BLaER1 (cell line): ENCODE measurements at regions not wholly inside any gene's neighbourhood (a gene's known extent, or its start where the extent isn't known, plus 50 kb on each side); places are given as distances from the start of the nearest gene placed in this dataset.
"Not testable (repeated sequence)": the region's sequence is repeated elsewhere in the genome, so short reads cannot be mapped to it uniquely, and the experiment has no call there.

Source experiments
- H3K27ac ChIP-seq: shearing (Covaris generic); formaldehyde crosslinking; 2 replicates; pipeline ENCODE4 v1.8.1; 2022
- H3K27me3 ChIP-seq: shearing (Covaris generic); formaldehyde crosslinking; 2 replicates; pipeline ENCODE4 v1.8.1; 2022
- H3K36me3 ChIP-seq: shearing (Covaris generic); formaldehyde crosslinking; 2 replicates; pipeline ENCODE4 v1.8.1; 2022
- H3K4me1 ChIP-seq: shearing (Covaris generic); formaldehyde crosslinking; 2 replicates; pipeline ENCODE4 v1.8.1; 2022
- H3K4me2 ChIP-seq: shearing (Covaris generic); formaldehyde crosslinking; 2 replicates; pipeline ENCODE4 v1.8.1; 2022
- H3K4me3 ChIP-seq: shearing (Covaris generic); formaldehyde crosslinking; 2 replicates; pipeline ENCODE4 v1.8.1; 2022
- H3K9ac ChIP-seq: shearing (Covaris generic); formaldehyde crosslinking; 2 replicates; pipeline ENCODE4 v1.8.1; 2022
- H3K9me3 ChIP-seq: shearing (Covaris generic); formaldehyde crosslinking; 2 replicates; pipeline ENCODE4 v1.8.1; 2022
- H4K20me1 ChIP-seq: shearing (Covaris generic); formaldehyde crosslinking; 2 replicates; pipeline ENCODE4 v1.8.1; 2022
- Cebpa-rat ChIP-seq: shearing (Covaris generic); IDR thresholded peaks from 2 replicates; pipeline ENCODE4 v1.8.1; 2022

DNA sequence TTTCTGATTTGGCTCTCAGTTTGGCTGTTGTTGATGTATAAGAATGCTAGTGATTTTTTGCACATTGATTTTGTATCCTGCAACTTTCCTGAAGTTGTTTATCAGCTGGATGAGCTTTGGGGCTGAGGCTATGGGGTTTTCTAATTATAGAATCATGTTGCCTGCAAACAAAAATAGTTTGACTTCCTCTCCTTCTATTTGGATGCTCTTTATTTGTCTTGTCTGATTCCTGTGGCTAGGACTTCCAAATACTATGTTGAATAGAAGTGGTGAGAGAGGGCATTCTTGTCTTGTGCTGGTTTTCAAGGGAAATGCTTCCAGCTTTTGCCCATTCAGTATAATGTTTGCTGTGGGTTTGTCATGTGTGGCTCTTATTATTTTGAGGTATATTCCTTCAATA, 734.7 kb upstream of the FAM241A start:
- Histone ChIP-seq H3K4me1 (no peaks in the 10 kb centered on the region), H3K27ac (no peak overlapping the region), H4K20me1 (no peaks in the 10 kb centered on the region), H3K27me3 (no peaks in the 10 kb centered on the region), H3K4me2 (no peak overlapping the region), H3K4me3 (no peak overlapping the region), H3K9ac (no peak overlapping the region), H3K9me3 (no peaks in the 10 kb centered on the region), H3K36me3 (no peaks in the 10 kb centered on the region)
- TF ChIP-seq Cebpa-rat, result no peak

DNA sequence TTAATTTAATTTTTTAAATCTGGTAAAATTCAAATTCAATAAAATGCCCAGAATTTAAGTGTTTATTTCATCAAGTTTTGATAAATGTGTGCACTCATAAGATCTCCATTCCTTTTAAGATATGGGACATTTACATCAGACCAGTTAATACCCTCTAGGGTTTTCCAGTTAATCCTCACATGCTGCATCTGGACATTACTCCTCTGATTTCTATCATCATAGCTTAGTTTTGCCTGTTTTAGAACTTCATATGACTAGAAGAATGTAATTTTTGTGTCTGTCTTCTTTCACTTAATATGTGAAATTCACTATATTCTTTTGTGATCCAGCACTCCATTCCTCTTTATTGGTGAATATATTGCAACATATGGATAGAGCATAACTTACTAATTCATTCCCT, 727.7 kb upstream of the FAM241A start:
- H3K4me2 ChIP-seq, result no peak overlapping the region
- no peaks in the 10 kb centered on the region for H3K36me3 ChIP-seq
- H3K9ac ChIP-seq, result no peak overlapping the region
- no peak overlapping the region for H3K27ac ChIP-seq
- H3K4me3 ChIP-seq, result no peak overlapping the region
- no peaks in the 10 kb centered on the region for H3K4me1 ChIP-seq
- no peaks in the 10 kb centered on the region for H3K9me3 ChIP-seq
- no peak for TF ChIP-seq Cebpa-rat
- no peaks in the 10 kb centered on the region for H4K20me1 ChIP-seq
- no peaks in the 10 kb centered on the region for H3K27me3 ChIP-seq

DNA sequence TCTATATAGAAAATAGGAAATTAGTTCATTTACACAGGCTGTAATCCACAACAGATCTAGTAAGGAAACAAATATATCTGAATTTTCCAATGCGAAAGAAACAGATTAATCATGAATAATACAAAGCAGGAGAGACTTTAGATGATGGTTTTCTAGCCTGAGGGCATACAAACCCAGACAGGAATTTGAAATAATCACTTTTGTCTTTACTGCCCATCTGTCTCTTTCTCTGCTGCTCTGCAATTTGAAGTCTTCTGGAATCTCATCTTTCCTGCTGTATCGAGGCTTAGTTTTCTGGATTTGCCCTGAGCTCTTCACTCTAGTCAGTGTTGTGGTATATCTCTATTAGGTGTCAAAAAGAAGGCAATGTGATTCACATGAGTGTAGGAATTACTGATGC, 711.8 kb upstream of the FAM241A start:
- H3K27me3 ChIP-seq, result no peaks in the 10 kb centered on the region
- no peaks in the 10 kb centered on the region for H3K36me3 ChIP-seq
- no peak overlapping the region for H3K27ac ChIP-seq
- H3K4me1 ChIP-seq, result no peaks in the 10 kb centered on the region
- no peaks in the 10 kb centered on the region for H4K20me1 ChIP-seq
- H3K4me2 ChIP-seq, result no peak overlapping the region
- no peak for TF ChIP-seq Cebpa-rat
- H3K4me3 ChIP-seq, result no peak overlapping the region
- H3K9me3 ChIP-seq, result no peaks in the 10 kb centered on the region
- H3K9ac ChIP-seq, result no peak overlapping the region

DNA sequence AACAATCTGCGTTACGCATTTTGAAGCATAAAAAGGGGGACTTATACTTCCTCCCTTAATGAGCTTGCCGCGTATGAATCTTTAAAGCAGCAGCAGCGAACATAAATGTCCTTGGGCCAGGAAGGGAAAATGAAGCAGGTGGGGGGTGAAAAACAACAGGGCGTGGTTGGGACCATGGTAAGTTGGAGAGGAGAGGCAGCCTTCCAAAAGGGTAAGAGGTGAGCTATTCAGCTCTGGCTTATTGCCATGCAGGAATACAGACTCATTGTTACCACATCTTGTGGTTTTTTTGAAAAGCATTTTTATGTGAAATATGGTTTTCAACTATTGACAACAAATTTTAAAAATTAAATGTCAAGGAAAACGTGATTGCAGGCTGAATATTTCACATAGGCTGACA, 710.7 kb upstream of the FAM241A start:
- H3K4me3 ChIP-seq, result no peak overlapping the region
- H3K4me1 ChIP-seq, result no peaks in the 10 kb centered on the region
- no peaks in the 10 kb centered on the region for H3K36me3 ChIP-seq
- no peaks in the 10 kb centered on the region for H3K9me3 ChIP-seq
- H3K27me3 ChIP-seq, result no peaks in the 10 kb centered on the region
- H3K9ac ChIP-seq, result no peak overlapping the region
- no peak overlapping the region for H3K4me2 ChIP-seq
- no peak for TF ChIP-seq Cebpa-rat
- H4K20me1 ChIP-seq, result no peaks in the 10 kb centered on the region
- no peak overlapping the region for H3K27ac ChIP-seq

DNA sequence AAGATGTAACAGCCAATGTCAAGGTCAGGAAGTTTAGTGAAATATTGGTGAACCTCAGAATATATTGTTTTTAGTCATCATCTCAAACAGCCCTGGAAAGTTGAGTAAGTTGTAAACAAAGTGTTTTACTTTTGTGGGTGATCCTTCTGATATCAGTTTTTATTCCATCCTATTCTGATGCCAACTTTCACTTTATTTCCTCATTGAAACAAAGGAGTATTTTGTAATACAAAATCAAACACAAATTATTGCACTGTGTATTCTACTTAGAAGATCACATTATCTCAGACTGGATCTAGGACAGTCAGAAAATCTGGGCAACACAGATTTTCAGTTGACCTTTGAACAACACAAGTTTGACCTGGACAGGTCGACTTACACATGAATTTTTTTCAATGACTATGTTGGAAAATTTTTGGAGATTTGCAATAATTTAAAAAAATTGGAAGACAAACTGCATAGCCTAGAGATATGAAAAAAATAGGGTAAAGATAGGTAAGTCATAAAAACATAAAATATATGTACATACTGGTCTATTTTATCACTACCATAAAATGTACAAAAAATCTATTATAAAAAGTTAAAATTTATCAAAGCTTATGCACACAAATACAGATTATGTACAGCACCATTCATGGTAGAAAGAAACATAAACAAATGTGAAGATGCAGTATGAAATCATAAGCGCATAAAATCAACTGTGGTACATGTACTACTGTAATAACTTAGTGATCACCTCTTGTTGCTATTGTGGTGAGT, 709.1 kb upstream of the FAM241A start:
- no peaks in the 10 kb centered on the region for H3K4me1 ChIP-seq
- H3K27me3 ChIP-seq, result no peaks in the 10 kb centered on the region
- H3K4me3 ChIP-seq, result no peak overlapping the region
- no peak for TF ChIP-seq Cebpa-rat
- H3K4me2 ChIP-seq, result no peak overlapping the region
- H3K9ac ChIP-seq, result no peak overlapping the region
- H3K9me3 ChIP-seq, result no peaks in the 10 kb centered on the region
- H3K36me3 ChIP-seq, result no peaks in the 10 kb centered on the region
- H3K27ac ChIP-seq, result no peak overlapping the region
- no peaks in the 10 kb centered on the region for H4K20me1 ChIP-seq

DNA sequence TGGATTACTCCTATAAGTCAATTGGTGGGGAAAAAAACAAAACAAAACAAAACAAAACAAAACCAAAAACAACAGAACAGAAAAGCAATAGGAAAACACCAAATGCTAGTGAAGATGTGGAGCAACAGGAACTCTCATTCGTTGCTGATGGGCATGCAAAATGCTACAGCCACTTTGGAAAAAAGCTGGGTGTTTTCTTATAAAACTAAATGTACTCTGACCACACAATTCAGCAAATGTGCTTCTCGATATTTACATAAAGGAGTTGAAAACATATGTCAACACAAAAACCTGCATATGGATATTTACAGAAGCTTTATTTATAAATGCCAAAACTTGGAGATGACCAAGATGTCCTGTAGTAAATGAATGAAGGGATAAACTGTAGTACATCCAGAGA, 703.6 kb upstream of the FAM241A start:
- H3K9me3 ChIP-seq, result no peaks in the 10 kb centered on the region
- H4K20me1 ChIP-seq, result no peaks in the 10 kb centered on the region
- no peaks in the 10 kb centered on the region for H3K27me3 ChIP-seq
- no peaks in the 10 kb centered on the region for H3K36me3 ChIP-seq
- H3K4me1 ChIP-seq, result no peaks in the 10 kb centered on the region
- H3K4me3 ChIP-seq, result no peak overlapping the region
- no peak overlapping the region for H3K4me2 ChIP-seq
- no peak overlapping the region for H3K9ac ChIP-seq
- TF ChIP-seq Cebpa-rat, result no peak
- H3K27ac ChIP-seq, result no peak overlapping the region

DNA sequence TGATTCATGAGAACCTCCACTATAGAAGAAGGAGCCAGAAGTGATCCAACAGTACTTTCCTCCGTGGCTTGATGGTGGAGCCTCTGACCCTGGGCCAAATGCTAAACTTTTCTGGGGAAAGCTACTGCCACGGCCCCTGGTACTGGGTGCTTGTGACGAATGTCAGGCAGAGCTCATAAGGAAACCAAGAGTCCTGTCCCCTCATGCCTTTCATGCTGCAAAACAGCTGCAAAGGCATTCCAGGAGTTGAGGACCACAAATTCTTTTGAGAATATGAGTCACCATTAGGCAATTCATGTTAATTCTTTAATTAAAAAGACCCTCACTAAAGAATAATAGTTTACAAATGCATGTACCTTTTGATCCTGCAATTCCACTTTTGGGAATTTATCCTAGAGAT, 700.4 kb upstream of the FAM241A start:
- H3K36me3 ChIP-seq, H3K27me3 ChIP-seq, H3K4me2 ChIP-seq, H3K9me3 ChIP-seq, H4K20me1 ChIP-seq, H3K4me3 ChIP-seq, H3K27ac ChIP-seq, H3K9ac ChIP-seq, H3K4me1 ChIP-seq: not testable (repeated sequence)

DNA sequence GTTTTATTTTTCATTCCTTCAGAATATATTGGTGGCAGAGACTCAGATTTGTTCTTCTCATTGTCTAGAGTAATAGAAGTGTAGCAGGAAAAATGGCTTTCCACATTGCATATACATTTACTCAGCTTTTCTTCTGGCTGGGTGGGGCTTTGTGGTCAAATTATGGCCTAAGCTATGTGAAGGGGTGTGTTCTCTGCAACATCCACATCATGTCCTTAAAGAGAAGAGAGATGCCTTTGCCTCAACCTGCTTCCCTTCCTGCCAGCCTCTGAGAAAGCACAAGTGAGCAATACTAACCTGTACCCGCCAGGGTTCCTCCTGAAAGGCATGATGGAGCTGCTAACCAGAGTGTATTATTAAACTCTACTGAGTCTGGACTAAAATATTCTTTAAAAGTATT, 695.6 kb upstream of the FAM241A start:
- Histone ChIP-seq H3K4me1 (no peaks in the 10 kb centered on the region), H3K27me3 (no peaks in the 10 kb centered on the region), H3K4me3 (no peak overlapping the region), H4K20me1 (no peaks in the 10 kb centered on the region), H3K9me3 (no peaks in the 10 kb centered on the region), H3K4me2 (no peak overlapping the region), H3K9ac (no peak overlapping the region), H3K27ac (no peak overlapping the region), H3K36me3 (no peaks in the 10 kb centered on the region)
- no peak for TF ChIP-seq Cebpa-rat

DNA sequence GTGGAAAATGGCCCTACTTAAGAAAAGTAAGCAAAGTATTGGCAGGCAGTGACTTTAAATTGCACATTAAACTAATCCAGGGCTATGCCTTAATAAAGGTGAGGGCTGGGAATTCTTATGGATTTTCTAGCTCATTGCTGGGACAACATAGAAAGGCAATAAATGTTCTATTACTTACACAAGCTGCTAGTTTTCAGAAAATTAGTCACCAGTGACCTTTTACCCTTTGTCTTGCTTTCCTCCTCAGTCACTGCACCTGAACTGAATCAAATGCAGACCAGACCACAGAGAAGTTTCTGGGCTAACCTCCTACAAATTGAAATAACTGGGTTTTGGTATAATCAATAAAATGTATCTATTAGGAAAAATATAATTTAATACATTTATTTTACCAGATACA, 694.4 kb upstream of the FAM241A start:
- Histone ChIP-seq H3K4me2 (no peak overlapping the region), H3K36me3 (no peaks in the 10 kb centered on the region), H3K4me3 (no peak overlapping the region), H3K9me3 (no peaks in the 10 kb centered on the region), H3K4me1 (no peaks in the 10 kb centered on the region), H3K27me3 (no peaks in the 10 kb centered on the region), H4K20me1 (no peaks in the 10 kb centered on the region), H3K27ac (no peak overlapping the region), H3K9ac (no peak overlapping the region)
- no peak for TF ChIP-seq Cebpa-rat

DNA sequence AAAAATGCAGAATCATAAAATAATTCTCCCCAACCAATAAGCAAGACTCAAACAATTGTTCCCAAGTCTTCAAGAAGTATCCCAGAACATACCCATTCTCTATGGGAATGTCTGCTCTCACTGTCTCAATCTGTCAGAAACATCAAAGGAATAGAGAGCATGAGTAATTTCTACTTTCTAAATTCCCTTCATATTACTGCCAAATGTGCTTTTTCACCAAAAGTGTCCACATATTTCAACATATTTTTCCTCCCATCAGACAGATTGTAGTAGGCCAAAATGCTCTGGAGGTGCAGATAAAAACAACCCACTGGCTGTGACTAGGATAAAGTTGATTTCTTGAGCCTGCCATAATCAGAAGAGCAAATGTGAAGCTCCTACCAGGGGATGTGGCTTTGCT, 692.0 kb upstream of the FAM241A start:
- Histone ChIP-seq H3K36me3 (no peaks in the 10 kb centered on the region), H3K27ac (no peak overlapping the region), H3K4me3 (no peak overlapping the region), H3K9ac (no peak overlapping the region), H4K20me1 (no peaks in the 10 kb centered on the region), H3K27me3 (no peaks in the 10 kb centered on the region), H3K9me3 (no peaks in the 10 kb centered on the region), H3K4me1 (no peaks in the 10 kb centered on the region), H3K4me2 (no peak overlapping the region)
- no peak for TF ChIP-seq Cebpa-rat

DNA sequence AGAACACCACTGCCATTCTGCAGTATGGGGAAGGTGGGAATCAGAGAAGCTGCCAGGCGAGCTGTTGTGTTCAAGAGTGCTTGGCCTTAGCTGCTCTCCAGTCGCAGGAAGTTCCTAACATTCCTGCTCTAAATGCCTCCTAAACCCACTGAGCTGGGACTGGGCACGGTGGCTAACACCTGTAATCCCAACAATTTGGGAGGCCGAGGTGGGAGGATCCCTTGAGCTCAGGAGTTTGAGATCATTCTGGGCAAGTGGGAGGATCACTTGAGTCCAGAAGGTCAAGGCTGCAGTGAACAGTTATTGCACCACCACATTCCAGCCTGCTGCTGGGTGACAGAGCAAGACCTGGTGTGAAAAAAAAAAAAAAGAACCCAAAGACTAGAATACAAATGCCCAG, 690.3 kb upstream of the FAM241A start:
- Histone ChIP-seq H3K36me3 (no peaks in the 10 kb centered on the region), H3K27me3 (no peaks in the 10 kb centered on the region), H3K27ac (no peak overlapping the region), H4K20me1 (no peaks in the 10 kb centered on the region), H3K9ac (no peak overlapping the region), H3K4me1 (no peaks in the 10 kb centered on the region), H3K4me2 (no peak overlapping the region), H3K4me3 (no peak overlapping the region), H3K9me3 (no peaks in the 10 kb centered on the region)
- no peak for TF ChIP-seq Cebpa-rat
